Heart left ventricle (tissue), 16 donors: ENCODE measurements at regions not wholly inside any gene's neighbourhood (a gene's known extent, or its start where the extent isn't known, plus 50 kb on each side); places are given as distances from the start of the nearest gene placed in this dataset.

ENCODE experiments used
- ATAC-seq, 4 donors: fragments of 200-7000 bp; cut with Tn5 transposase; one replicate each; pipeline ENCODE4 v1.9.1; 2020 to 2022; ENCODE audit warnings: moderate library complexity in 4 of 4, mild to moderate bottlenecking in 3 of 4, moderate number of reproducible peaks in 1 of 4
- DNase-seq, 5 donors: peaks; one replicate each; pipeline ENCODE4 v3.0.0-alpha.2; 2020
- H3K27ac ChIP-seq, 12 donors: fragments of 200-600 bp; sonication (generic) in 4 of 12; one replicate each; pipeline versions ENCODE4 v1.5.0 to v1.8.0; 2016 to 2022; ENCODE audit warnings: mild to moderate bottlenecking in 2 of 12
- H3K27me3 ChIP-seq, 9 donors: fragments of 200-600 bp; sonication (generic) in 2 of 9; one replicate each; pipeline versions ENCODE4 v1.5.1 to v1.8.0; 2016 to 2022; ENCODE audit warnings: mild to moderate bottlenecking in 3 of 9
- H3K36me3 ChIP-seq, 9 donors: fragments of 200-600 bp; sonication (generic) in 2 of 9; one replicate each; pipeline versions ENCODE4 v1.5.0 to v1.8.0; 2018 to 2022; ENCODE audit warnings: mild to moderate bottlenecking in 2 of 9
- H3K4me1 ChIP-seq, 12 donors: fragments of 200-600 bp; sonication (generic) in 4 of 12; one replicate each; pipeline versions ENCODE4 v1.5.0 to v1.8.0; 2016 to 2022; ENCODE audit warnings: mild to moderate bottlenecking in 3 of 12
- H3K4me3 ChIP-seq, 12 donors: fragments of 200-600 bp; sonication (generic) in 4 of 12; one replicate each; pipeline versions ENCODE4 v1.5.0 to v1.8.0; 2017 to 2022; ENCODE audit warnings: mild to moderate bottlenecking in 9 of 12, moderate library complexity in 4 of 12
- H3K9me3 ChIP-seq, 12 donors: fragments of 200-600 bp; sonication (generic) in 4 of 12; one replicate each; pipeline versions ENCODE4 v1.5.0 to v1.8.0; 2016 to 2022; ENCODE audit warnings: mild to moderate bottlenecking in 1 of 12
- CTCF ChIP-seq, 12 donors: fragments of 200-600 bp; sonication (generic) in 4 of 12; IDR thresholded peaks; one replicate each; pipeline versions ENCODE4 v1.5.0 to v1.8.0; 2018 to 2022; ENCODE audit warnings: antibody characterized with exemption in 12 of 12, mild to moderate bottlenecking in 5 of 12
- POLR2A ChIP-seq, 2 donors: fragments of 450-650 bp; IDR thresholded peaks; one replicate each; pipeline ENCODE4 v1.6.1; 2017; ENCODE audit warnings: antibody characterized with exemption in 2 of 2, mild to moderate bottlenecking in 2 of 2, moderate library complexity in 2 of 2
- WGBS, 4 donors: extraction: QIAGEN DNeasy Blood & Tissue Kit in 2 of 4; methylation state at CpG; one replicate each; pipeline versions ENCODE4 v1.1.5 to v1.1.7; 2013 to 2018; 5-methylcytosine and 5-hydroxymethylcytosine counted together
- intact Hi-C, 10 donors: fragments of 100-400 bp; cut with DNase I; formaldehyde crosslinking; loops; one replicate each; pipeline versions ENCODE4 v1.11.1 to v1.14.2; 2022
- donor health status: ischemic (EF 13 %, LVEDD 7.1; RV severe dilation, severe dysfunction).
- donor health status: healthy with polysubstance abuse.
- donor health status: DM: no; HTN: yes; CAD: no.
- donor health status: DM: no; HTN: no; CAD: no.
- donor health status: ischemic (EF 25% LVEDD 6.9; RV normal size, moderate dysfunction).
- donor health status: ischemic (EF 25% LVEDD 5.7; RV mildly dilated, moderate dysfunction).
- donor health status: healthy.
- donor health status: DM: yes; HTN: yes; CAD: no.
- donor health status: ischemic (EF 35%, LVEDD 5.7; RV mildly dilated, moderate dysfunction).
- donor health status: nonischemic (EF 11% LVEDD 7.7; RV severe dilation, severe dysfunction).
- donor health status: DM: yes; HTN: yes; CAD: no.
- donor health status: PGD.
- donor health status: ischemic (EF 29% LVEDD 5.4; RV normal size, mild dysfunction).
- donor health status: nonischemic (EF 23%, LVEDD 6.1; RV moderate dilation, normal function).

GRCh38 chr5:60402161-60402785 lies 297.7 kb downstream of the DEPDC1B start:
- H3K27me3 ChIP-seq: no peaks in the 10 kb centered on the region
- intact Hi-C loops: loop anchor here in 1 of 10 donors (10.0 kb wide), 1 partner anchor 183 kb away; no protein-coding TSS in a partner anchor
- no peak for TF ChIP-seq CTCF (IDR thresholded peaks at IDR 0.05)
- TF ChIP-seq POLR2A (IDR thresholded peaks at IDR 0.05): no peak

GRCh38 chr5:60401526-60401925 lies 298.4 kb downstream of the DEPDC1B start:
- Histone ChIP-seq H3K27ac (no peak overlapping the region), H3K9me3 (no peaks in the 10 kb centered on the region), H3K4me1 (no peaks in the 10 kb centered on the region), H3K36me3 (no peaks in the 10 kb centered on the region), H3K27me3 (no peaks in the 10 kb centered on the region), H3K4me3 (no peak overlapping the region)
- WGBS, 4 donors: 77 to 82% (median 79%) methylated on average over 7 of the region's 7 CpGs
- TF ChIP-seq POLR2A (IDR thresholded peaks at IDR 0.05): no peak
- TF ChIP-seq CTCF (IDR thresholded peaks at IDR 0.05): no peak
- no peak for ATAC-seq
- intact Hi-C loops: loop anchor here in 1 of 10 donors (10.0 kb wide), 1 partner anchor 183 kb away; no protein-coding TSS in a partner anchor
- no peak for DNase-seq

More at GRCh38 chr5:60402161-60402785, 297.7 kb downstream of the DEPDC1B start:
- Histone ChIP-seq H3K9me3 (no peaks in the 10 kb centered on the region), H3K4me1 (no peaks in the 10 kb centered on the region), H3K4me3 (no peak overlapping the region), H3K36me3 (no peaks in the 10 kb centered on the region), H3K27ac (no peak overlapping the region)
- 81 to 89% (median 88%) methylated on average over 6 to 8 of the region's 8 CpGs for WGBS, 4 donors
- ATAC-seq: no peak
- no peak for DNase-seq

- 76 to 87% (median 84%) methylated on average over 3 to 4 of the region's 4 CpGs for WGBS, 4 donors
- no peak overlapping the region for H3K4me3 ChIP-seq
- TF ChIP-seq CTCF (IDR thresholded peaks at IDR 0.05) (no peak), POLR2A (IDR thresholded peaks at IDR 0.05) (no peak)
- H3K27ac ChIP-seq: no peak overlapping the region
- no peaks in the 10 kb centered on the region for H3K27me3 ChIP-seq
- H3K9me3 ChIP-seq: no peaks in the 10 kb centered on the region
- H3K4me1 ChIP-seq: no peaks in the 10 kb centered on the region
- DNase-seq (no peak), ATAC-seq (no peak)
- H3K36me3 ChIP-seq: no peaks in the 10 kb centered on the region
- intact Hi-C loops: no loop called here
These were observed 300.5 kb downstream of the DEPDC1B start for GRCh38 chr5:60399507-60399906.

- Histone ChIP-seq H3K27me3 (no peaks in the 10 kb centered on the region), H3K4me3 (no peak overlapping the region), H3K27ac (no peak overlapping the region), H3K9me3 (no peaks in the 10 kb centered on the region), H3K4me1 (no peaks in the 10 kb centered on the region), H3K36me3 (no peaks in the 10 kb centered on the region)
- 70 to 86% (median 84%) methylated on average over 5 of the region's 5 CpGs for WGBS, 4 donors
- no peak for DNase-seq
- ATAC-seq: no peak
- intact Hi-C loops: loop anchor here in 1 of 10 donors (2.0 kb wide), 1 partner anchor 39 kb away; no protein-coding TSS in a partner anchor
- TF ChIP-seq POLR2A (IDR thresholded peaks at IDR 0.05) (no peak), CTCF (IDR thresholded peaks at IDR 0.05) (no peak)
These were observed 304.1 kb downstream of the DEPDC1B start for GRCh38 chr5:60395712-60396329.
